Gastrocnemius medialis (tissue), 4 donors: ENCODE measurements at regions not wholly inside any gene's neighbourhood (a gene's known extent, or its start where the extent isn't known, plus 50 kb on each side); places are given as distances from the start of the nearest gene placed in this dataset.

ENCODE experiments used
- ATAC-seq, 2 donors: fragments of 150-250 bp; one replicate each; pipeline ENCODE4 v1.9.1; 2016
- DNase-seq, 2 donors: peaks; one replicate each; pipeline ENCODE4 v3.0.0-alpha.2; 2019
- H3K27ac ChIP-seq, 4 donors: fragments of 200-600 bp; sonication (generic); 1 replicate in 1 of 4; 2 replicates in 3 of 4; pipeline ENCODE4 v1.5.1; 2016 to 2018; ENCODE audit warnings: mild to moderate bottlenecking in 2 of 4, moderate library complexity in 1 of 4
- H3K27me3 ChIP-seq, 3 donors: fragments of 200-600 bp; sonication (generic) in 2 of 3; 1 replicate in 1 of 3; 2 replicates in 2 of 3; pipeline versions ENCODE4 v1.5.1 to v1.6.0; 2016 to 2019; ENCODE audit warnings: mild to moderate bottlenecking in 1 of 3, moderate library complexity in 1 of 3
- H3K36me3 ChIP-seq, 2 donors: fragments of 200-600 bp; sonication (generic) in 1 of 2; one replicate each; pipeline ENCODE4 v1.5.1; 2017 to 2018
- H3K4me1 ChIP-seq, 2 donors: fragments of 200-600 bp; sonication (generic) in 1 of 2; one replicate each; pipeline ENCODE4 v1.5.1; 2016 to 2017; ENCODE audit warnings: mild to moderate bottlenecking in 2 of 2
- H3K4me3 ChIP-seq, 4 donors: fragments of 200-600 bp; sonication (generic) in 3 of 4; 1 replicate in 1 of 4; 2 replicates in 3 of 4; pipeline ENCODE4 v1.5.1; 2016 to 2019; ENCODE audit warnings: mild to moderate bottlenecking in 2 of 4
- H3K9me3 ChIP-seq, 3 donors: fragments of 200-600 bp; sonication (generic) in 2 of 3; 1 replicate in 1 of 3; 2 replicates in 2 of 3; pipeline ENCODE4 v1.5.1; 2016 to 2019
- POLR2A ChIP-seq, 2 donors: fragments of 450-650 bp; IDR thresholded peaks; one replicate each; pipeline ENCODE4 v1.6.1; 2017; ENCODE audit warnings: antibody characterized with exemption in 2 of 2, mild to moderate bottlenecking in 2 of 2, moderate library complexity in 2 of 2
- in situ Hi-C, 4 donors: fragments of 200-750 bp; cut with MboI; loops; one replicate each; pipeline versions ENCODE4 v1.15.0 to v1.8.0; 2017; ENCODE audit warnings: low sequenced_read_pairs in 4 of 4
- intact Hi-C: fragments of 100-400 bp; cut with DNase I; formaldehyde crosslinking; loops from one replicate; pipeline ENCODE4 v1.15.1; 2023; ENCODE audit warnings: low total_unique reads
- TF ChIP-seq, protein P1 (sequence below), 5 experiments: fragments of 450-650 bp in 3 of 5; fragments of 200-600 bp in 2 of 5; sonication (generic) in 2 of 5; IDR thresholded peaks in 4 of 5; conservative IDR thresholded peaks in 1 of 5; 1 replicate in 4 of 5; 2 replicates in 1 of 5; pipeline ENCODE4 v1.5.1; 2016 to 2019; ENCODE audit warnings: antibody characterized with exemption in 5 of 5, mild to moderate bottlenecking in 3 of 5, moderate library complexity in 3 of 5

GRCh38 chr7:34493752-34494151 lies 164.3 kb upstream of the NPSR1 start:
- in situ Hi-C loops = no loop called here
- no peaks in the 10 kb centered on the region for H3K9me3 ChIP-seq
- H3K4me3 ChIP-seq = no peak overlapping the region
- intact Hi-C loops = no loop called here
- ATAC-seq (no peak), DNase-seq (no peak)
- H3K36me3 ChIP-seq = no peaks in the 10 kb centered on the region
- no peaks in the 10 kb centered on the region for H3K4me1 ChIP-seq
- H3K27ac ChIP-seq = no peak overlapping the region
- H3K27me3 ChIP-seq = no peaks in the 10 kb centered on the region
- no peak for TF ChIP-seq POLR2A (IDR thresholded peaks at IDR 0.05)
- TF ChIP-seq, protein P1, sequence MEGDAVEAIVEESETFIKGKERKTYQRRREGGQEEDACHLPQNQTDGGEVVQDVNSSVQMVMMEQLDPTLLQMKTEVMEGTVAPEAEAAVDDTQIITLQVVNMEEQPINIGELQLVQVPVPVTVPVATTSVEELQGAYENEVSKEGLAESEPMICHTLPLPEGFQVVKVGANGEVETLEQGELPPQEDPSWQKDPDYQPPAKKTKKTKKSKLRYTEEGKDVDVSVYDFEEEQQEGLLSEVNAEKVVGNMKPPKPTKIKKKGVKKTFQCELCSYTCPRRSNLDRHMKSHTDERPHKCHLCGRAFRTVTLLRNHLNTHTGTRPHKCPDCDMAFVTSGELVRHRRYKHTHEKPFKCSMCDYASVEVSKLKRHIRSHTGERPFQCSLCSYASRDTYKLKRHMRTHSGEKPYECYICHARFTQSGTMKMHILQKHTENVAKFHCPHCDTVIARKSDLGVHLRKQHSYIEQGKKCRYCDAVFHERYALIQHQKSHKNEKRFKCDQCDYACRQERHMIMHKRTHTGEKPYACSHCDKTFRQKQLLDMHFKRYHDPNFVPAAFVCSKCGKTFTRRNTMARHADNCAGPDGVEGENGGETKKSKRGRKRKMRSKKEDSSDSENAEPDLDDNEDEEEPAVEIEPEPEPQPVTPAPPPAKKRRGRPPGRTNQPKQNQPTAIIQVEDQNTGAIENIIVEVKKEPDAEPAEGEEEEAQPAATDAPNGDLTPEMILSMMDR (IDR thresholded peaks at IDR 0.05 in 4 of 5, conservative IDR thresholded peaks at IDR 0.05 in 1 of 5) = no peak

DNA sequence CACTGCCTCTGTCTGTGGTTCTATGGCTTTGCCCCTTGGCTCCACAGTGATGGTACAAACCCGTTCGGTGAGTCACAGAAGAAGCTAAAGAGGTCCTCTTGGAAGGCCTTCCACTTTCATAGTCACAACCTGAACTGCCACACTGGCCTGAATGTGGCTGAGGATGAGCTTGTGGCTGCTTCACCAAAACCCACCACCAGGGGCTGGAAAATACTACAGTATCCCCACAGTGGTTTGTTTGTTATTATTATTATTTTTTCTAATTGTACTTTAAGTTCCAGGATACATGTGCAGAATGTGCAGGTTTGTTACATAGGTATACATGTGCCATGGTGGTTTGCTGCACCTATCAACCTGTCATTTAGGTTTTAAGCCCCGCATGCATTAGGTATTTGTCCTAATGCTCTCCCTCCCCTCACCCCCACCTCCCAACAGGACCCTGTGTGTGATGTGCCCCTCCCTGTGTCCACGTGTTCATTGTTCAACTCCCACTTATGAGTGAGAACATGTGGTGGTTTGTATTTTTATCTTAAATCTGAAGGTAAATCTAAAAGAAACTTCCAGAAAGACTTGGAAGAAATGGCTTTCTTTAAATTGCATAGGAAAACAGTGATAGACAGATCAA lies 160.8 kb upstream of the NPSR1 start:
- Histone ChIP-seq H3K4me1 (no peaks in the 10 kb centered on the region), H3K4me3 (no peak overlapping the region), H3K9me3 (no peaks in the 10 kb centered on the region), H3K36me3 (no peaks in the 10 kb centered on the region), H3K27ac (no peak overlapping the region), H3K27me3 (no peaks in the 10 kb centered on the region)
- intact Hi-C loops (no loop called here), in situ Hi-C loops (no loop called here)
- TF ChIP-seq, protein P1 (IDR thresholded peaks at IDR 0.05 in 4 of 5, conservative IDR thresholded peaks at IDR 0.05 in 1 of 5) = no peak
- TF ChIP-seq POLR2A (IDR thresholded peaks at IDR 0.05) = no peak
- ATAC-seq = no peak
- DNase-seq = no peak

GRCh38 chr7:34501156-34501555 lies 156.9 kb upstream of the NPSR1 start:
- H3K27me3 ChIP-seq = no peaks in the 10 kb centered on the region
- in situ Hi-C loops (no loop called here), intact Hi-C loops (no loop called here)
- no peaks in the 10 kb centered on the region for H3K9me3 ChIP-seq
- H3K4me3 ChIP-seq = no peak overlapping the region
- no peak overlapping the region for H3K27ac ChIP-seq
- ATAC-seq (no peak), DNase-seq (no peak)
- TF ChIP-seq POLR2A (IDR thresholded peaks at IDR 0.05) = no peak
- TF ChIP-seq, protein P1 (IDR thresholded peaks at IDR 0.05 in 4 of 5, conservative IDR thresholded peaks at IDR 0.05 in 1 of 5) = no peak
- no peaks in the 10 kb centered on the region for H3K4me1 ChIP-seq
- H3K36me3 ChIP-seq = no peaks in the 10 kb centered on the region

- intact Hi-C loops = no loop called here
- no peak for ATAC-seq
- TF ChIP-seq POLR2A (IDR thresholded peaks at IDR 0.05) = no peak
- TF ChIP-seq, protein P1 (IDR thresholded peaks at IDR 0.05 in 4 of 5, conservative IDR thresholded peaks at IDR 0.05 in 1 of 5) = no peak
These were observed 150.8 kb upstream of the NPSR1 start for GRCh38 chr7:34507191-34507590.

More at GRCh38 chr7:34507191-34507590, 150.8 kb upstream of the NPSR1 start:
- in situ Hi-C loops = no loop called here
- H3K36me3 ChIP-seq = no peaks in the 10 kb centered on the region
- H3K4me1 ChIP-seq = no peaks in the 10 kb centered on the region
- H3K4me3 ChIP-seq = no peak overlapping the region
- no peaks in the 10 kb centered on the region for H3K27me3 ChIP-seq
- no peak overlapping the region for H3K27ac ChIP-seq
- no peaks in the 10 kb centered on the region for H3K9me3 ChIP-seq
- no peak for DNase-seq
